Umbilical cord (tissue), 1 donor: ENCODE measurements at regions not wholly inside any gene's neighbourhood (a gene's known extent, or its start where the extent isn't known, plus 50 kb on each side); places are given as distances from the start of the nearest gene placed in this dataset.

Experiments used
- DNase-seq: peaks from one replicate; pipeline ENCODE4 v3.0.0-alpha.2; 2015; ENCODE audit warnings: low spot score

GRCh38 chr7:106482091-106482490 lies 178.9 kb downstream of the CCDC71L start:
- no peak for DNase-seq

GRCh38 chr7:106480616-106481031 lies 180.3 kb downstream of the CCDC71L start:
- DNase-seq, result no peak

GRCh38 chr7:106480161-106480579 lies 180.8 kb downstream of the CCDC71L start:
- DNase-seq, result no peak

GRCh38 chr7:106476751-106477150 lies 184.2 kb downstream of the CCDC71L start:
- DNase-seq, result no peak

GRCh38 chr7:106472741-106473140 lies 188.0 kb upstream of the NAMPT start:
- no peak for DNase-seq

- no peak for DNase-seq
Observed at GRCh38 chr7:106471686-106472440, 187.1 kb upstream of the NAMPT start.

GRCh38 chr7:106471021-106471420 lies 186.2 kb upstream of the NAMPT start:
- DNase-seq, result no peak

- DNase-seq, result no peak
Observed at GRCh38 chr7:106466867-106467266, 182.1 kb upstream of the NAMPT start.

GRCh38 chr7:106465704-106466468 lies 181.1 kb upstream of the NAMPT start:
- DNase-seq, result no peak

- DNase-seq, result no peak
Observed at GRCh38 chr7:106464651-106465050, 179.9 kb upstream of the NAMPT start.

GRCh38 chr7:106463851-106464611 lies 179.2 kb upstream of the NAMPT start:
- DNase-seq, result no peak

- DNase-seq, result no peak
Observed at GRCh38 chr7:106462914-106463482, 178.2 kb upstream of the NAMPT start.

GRCh38 chr7:106462365-106462859 lies 177.6 kb upstream of the NAMPT start:
- DNase-seq, result peak; percentile 56

GRCh38 chr7:106460792-106461254 lies 176.0 kb upstream of the NAMPT start:
- no peak for DNase-seq

GRCh38 chr7:106459397-106460072 lies 174.8 kb upstream of the NAMPT start:
- no peak for DNase-seq

- no peak for DNase-seq
Observed at GRCh38 chr7:106457678-106458077, 172.9 kb upstream of the NAMPT start.

GRCh38 chr7:106456329-106456728 lies 171.5 kb upstream of the NAMPT start:
- no peak for DNase-seq

GRCh38 chr7:106452031-106452851 lies 167.5 kb upstream of the NAMPT start:
- DNase-seq, result no peak

GRCh38 chr7:106451171-106451570 lies 166.4 kb upstream of the NAMPT start:
- DNase-seq, result no peak

GRCh38 chr7:106450716-106451115 lies 165.9 kb upstream of the NAMPT start:
- DNase-seq, result no peak
